SK-N-SH treated with all-trans-retinoic acid at 6 μM for 48 hours (cell line): ENCODE measurements at regions not wholly inside any gene's neighbourhood (a gene's known extent, or its start where the extent isn't known, plus 50 kb on each side); places are given as distances from the start of the nearest gene placed in this dataset.

Source experiments
- ATAC-seq: fragments of 200-7000 bp; cut with Tn5 transposase; 3 replicates; pipeline ENCODE4 v1.9.1; 2020; ENCODE audit warnings: mild to moderate bottlenecking, moderate library complexity
- BACH2 ChIP-seq: fragments of 250-450 bp; sonication (Bioruptor Pico); IDR thresholded peaks from 2 replicates; pipeline ENCODE4 v1.9.0; 2021; ENCODE audit warnings: mild to moderate bottlenecking, borderline replicate concordance
- CREB5 ChIP-seq: fragments of 250-450 bp; sonication (Bioruptor Pico); IDR thresholded peaks from 2 replicates; pipeline ENCODE4 v1.5.1; 2020; ENCODE audit warnings: low read depth, mild to moderate bottlenecking, moderate library complexity
- ESRRG ChIP-seq: fragments of 250-450 bp; sonication (Bioruptor Pico); IDR thresholded peaks from 2 replicates; pipeline ENCODE4 v1.6.1; 2021; ENCODE audit warnings: mild to moderate bottlenecking
- GLIS3 ChIP-seq: fragments of 250-450 bp; sonication (Bioruptor Pico); IDR thresholded peaks from 2 replicates; pipeline ENCODE4 v1.5.0; 2020; ENCODE audit warnings: mild to moderate bottlenecking, moderate library complexity
- ISL1 ChIP-seq: fragments of 250-450 bp; sonication (Bioruptor Pico); IDR thresholded peaks from 2 replicates; pipeline ENCODE4 v2.1.2; 2022; ENCODE audit warnings: mild to moderate bottlenecking, moderate library complexity
- OSR1 ChIP-seq: fragments of 250-450 bp; sonication (Bioruptor Pico); IDR thresholded peaks from 2 replicates; pipeline ENCODE4 v1.8.0; 2022; ENCODE audit warnings: moderate library complexity, mild to moderate bottlenecking, inconsistent platforms
- PATZ1 ChIP-seq: fragments of 250-450 bp; sonication (Bioruptor Pico); IDR thresholded peaks from 2 replicates; pipeline ENCODE4 v1.8.0; 2020; ENCODE audit warnings: mild to moderate bottlenecking, moderate library complexity, borderline replicate concordance
- POU6F1 ChIP-seq: fragments of 250-450 bp; sonication (Bioruptor Pico); IDR thresholded peaks from 2 replicates; pipeline ENCODE4 v1.8.0; 2021; ENCODE audit warnings: low read depth, mild to moderate bottlenecking, moderate library complexity, borderline replicate concordance
- PPARA ChIP-seq: fragments of 250-450 bp; sonication (Bioruptor Pico); IDR thresholded peaks from 2 replicates; pipeline ENCODE4 v1.5.0; 2020; ENCODE audit warnings: mild to moderate bottlenecking, borderline replicate concordance
- RARB ChIP-seq: fragments of 250-450 bp; sonication (Bioruptor Pico); IDR thresholded peaks from 2 replicates; pipeline ENCODE4 v1.8.0; 2021; ENCODE audit warnings: mild to moderate bottlenecking, moderate library complexity
- SNAI2 ChIP-seq: fragments of 250-450 bp; sonication (Bioruptor Pico); IDR thresholded peaks from 2 replicates; pipeline ENCODE4 v1.5.0; 2020; ENCODE audit warnings: mild to moderate bottlenecking, moderate library complexity
- TCF4 ChIP-seq: fragments of 250-450 bp; sonication (Bioruptor Pico); IDR thresholded peaks from 2 replicates; pipeline ENCODE4 v1.8.0; 2021; ENCODE audit warnings: mild to moderate bottlenecking, moderate library complexity, borderline replicate concordance
- TSHZ2 ChIP-seq: fragments of 250-450 bp; sonication (Bioruptor Pico); IDR thresholded peaks from 2 replicates; pipeline ENCODE4 v1.5.0; 2020; ENCODE audit warnings: mild to moderate bottlenecking, moderate library complexity
- ZC3H10 ChIP-seq: fragments of 250-450 bp; sonication (Bioruptor Pico); IDR thresholded peaks from 2 replicates; pipeline ENCODE4 v1.5.1; 2021; ENCODE audit warnings: mild to moderate bottlenecking, moderate library complexity
- ZFP3 ChIP-seq: fragments of 250-450 bp; sonication (Bioruptor Pico); IDR thresholded peaks from 2 replicates; pipeline ENCODE4 v1.5.0; 2020; ENCODE audit warnings: mild to moderate bottlenecking, moderate library complexity
- ZFP30 ChIP-seq: fragments of 450-650 bp; formaldehyde crosslinking; IDR thresholded peaks from 2 replicates; pipeline ENCODE4 v1.5.0; 2022; ENCODE audit warnings: mild to moderate bottlenecking, moderate library complexity
- ZNF565 ChIP-seq: fragments of 450-650 bp; formaldehyde crosslinking; conservative IDR thresholded peaks from 2 replicates; pipeline ENCODE4 v1.5.0; 2020; ENCODE audit warnings: low read depth, mild to moderate bottlenecking, moderate library complexity
- ZNF70 ChIP-seq: fragments of 450-650 bp; formaldehyde crosslinking; IDR thresholded peaks from 2 replicates; pipeline ENCODE4 v1.5.0; 2020; ENCODE audit warnings: mild to moderate bottlenecking, moderate library complexity
- ZNF8 ChIP-seq: fragments of 450-650 bp; formaldehyde crosslinking; IDR thresholded peaks from 2 replicates; pipeline ENCODE4 v1.5.0; 2020; ENCODE audit warnings: mild to moderate bottlenecking, moderate library complexity

- no peak for TF ChIP-seq POU6F1 (CRISPR knock-in tag)
- TF ChIP-seq CREB5 (CRISPR knock-in tag), result no peak
- no peak for TF ChIP-seq ZNF8 (CRISPR knock-in tag)
- no peak for ATAC-seq
Observed at GRCh38 chr15:67955252-67955651, 98.9 kb upstream of the PIAS1 start.

GRCh38 chr15:67957435-67958132 is 96.5 kb upstream of the PIAS1 start:
- ATAC-seq, result no peak
- no peak for TF ChIP-seq ZC3H10
- no peak for TF ChIP-seq TCF4
- TF ChIP-seq TSHZ2 (CRISPR knock-in tag), result no peak
- TF ChIP-seq ZFP3 (CRISPR knock-in tag), result no peak
- TF ChIP-seq ZNF70 (CRISPR knock-in tag), result no peak
- TF ChIP-seq ESRRG (CRISPR knock-in tag), result no peak
- TF ChIP-seq PATZ1, result no peak
- no peak for TF ChIP-seq SNAI2 (CRISPR knock-in tag)
- TF ChIP-seq CREB5 (CRISPR knock-in tag), result no peak
- no peak for TF ChIP-seq GLIS3 (CRISPR knock-in tag)
- no peak for TF ChIP-seq OSR1 (CRISPR knock-in tag)
- no peak for TF ChIP-seq RARB
- TF ChIP-seq PPARA (CRISPR knock-in tag), result no peak
- TF ChIP-seq ZNF8 (CRISPR knock-in tag), result no peak
- no peak for TF ChIP-seq ZNF565
- TF ChIP-seq ISL1 (CRISPR knock-in tag), result no peak
- no peak for TF ChIP-seq BACH2 (CRISPR knock-in tag)
- TF ChIP-seq ZFP30 (CRISPR knock-in tag), result no peak

- peak; percentile 99 for ATAC-seq
- peak; percentile 82; the same call in 1 of the 2 replicates for TF ChIP-seq PATZ1
- TF ChIP-seq ISL1 (CRISPR knock-in tag), result no peak
- TF ChIP-seq, all 23 proteins: peak for 1
Observed at GRCh38 chr15:67967871-67968431, 86.2 kb upstream of the PIAS1 start.
